HG03571 (cell line): ENCODE measurements at regions not wholly inside any gene's neighbourhood (a gene's known extent, or its start where the extent isn't known, plus 50 kb on each side); places are given as distances from the start of the nearest gene placed in this dataset.

Experiments used
- ATAC-seq: cut with Tn5 transposase; IDR thresholded peaks from one replicate; pipeline ENCODE4 v1.9.1; 2021; ENCODE audit not compliant: unreplicated experiment

DNA sequence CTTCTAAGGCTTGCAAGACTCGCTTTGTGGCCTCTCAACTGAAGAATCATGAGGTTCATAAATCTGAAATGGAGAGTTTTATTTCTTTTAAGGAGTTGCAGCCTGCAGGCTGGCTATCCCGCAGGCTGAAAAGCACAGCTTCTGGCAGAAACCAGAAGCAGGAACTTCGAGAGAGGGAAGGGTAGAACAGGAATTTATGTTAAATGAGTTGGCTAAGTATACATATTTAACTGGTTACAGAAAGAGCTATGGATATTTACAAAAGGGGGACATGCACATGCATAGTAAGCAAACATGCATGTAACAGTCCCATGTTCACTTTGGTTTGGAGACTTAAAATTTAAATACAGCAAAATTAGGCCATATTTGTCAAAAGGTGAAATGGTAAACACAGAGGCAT, 787.0 kb downstream of the TFAP2A start:
- no peak for ATAC-seq

DNA sequence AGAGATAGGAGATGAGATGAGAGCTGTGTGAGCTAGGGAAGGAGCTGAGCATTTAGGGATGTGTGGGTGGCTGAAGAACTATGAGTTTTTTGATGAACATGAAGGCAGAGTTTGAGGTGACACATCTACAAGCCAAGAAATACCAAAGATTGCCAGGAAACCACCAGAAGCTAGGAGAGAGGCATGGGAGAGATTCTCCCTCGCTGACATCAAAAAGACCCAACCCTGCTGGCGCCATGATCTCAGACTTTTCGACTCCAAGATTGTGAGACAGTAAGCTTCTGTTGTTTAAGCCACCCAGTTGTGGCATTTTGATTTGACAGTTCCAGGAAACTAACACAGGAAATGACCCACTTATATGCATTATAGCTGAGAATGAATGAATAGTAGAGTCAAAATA, 790.9 kb downstream of the TFAP2A start:
- ATAC-seq: no peak

DNA sequence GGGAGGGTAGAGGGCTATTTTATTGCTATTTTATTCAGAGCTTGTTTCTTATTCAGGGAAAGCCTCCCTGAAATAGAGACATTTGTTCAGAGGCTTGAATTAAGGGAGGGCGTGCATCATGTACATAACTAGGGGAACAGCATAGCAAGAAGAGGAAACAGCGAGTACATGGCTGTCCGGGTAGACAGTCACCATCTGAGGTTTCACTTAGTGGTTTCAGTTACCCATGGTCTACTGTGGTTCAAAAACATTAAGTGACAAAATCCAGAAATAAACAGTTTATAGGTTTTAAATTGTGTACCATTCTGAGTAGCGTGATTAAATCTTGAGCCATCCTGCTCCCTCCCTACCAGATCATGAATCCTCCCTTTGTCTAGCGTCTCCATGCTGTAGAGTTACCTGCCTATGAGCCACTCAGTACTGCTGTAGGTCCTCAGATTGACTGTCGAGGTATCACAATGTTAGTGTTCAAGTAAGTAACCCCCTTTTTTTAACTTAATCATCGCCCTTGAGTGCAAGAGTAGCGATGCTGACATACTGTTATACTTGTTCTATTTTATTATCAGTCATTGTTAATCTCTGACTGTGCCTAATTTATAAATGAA, 791.5 kb downstream of the TFAP2A start:
- no peak for ATAC-seq

DNA sequence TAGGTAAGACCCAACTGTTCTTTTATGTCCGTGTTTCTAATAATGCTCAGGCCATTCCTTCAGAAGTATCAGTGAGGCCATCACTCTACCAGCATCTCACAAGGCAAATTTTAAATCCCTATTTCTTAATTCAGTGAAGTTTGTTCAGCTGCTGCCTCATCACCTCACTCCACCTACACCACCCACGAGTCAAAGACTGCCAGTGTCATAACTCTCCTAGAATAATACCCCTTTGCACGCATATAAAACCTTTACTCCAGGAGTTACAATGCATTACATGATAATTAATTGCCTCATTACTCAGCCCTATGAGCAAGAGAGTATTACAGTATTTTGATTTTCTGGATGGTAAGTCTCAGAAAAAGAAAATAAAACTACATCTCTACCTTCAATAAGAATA, 793.6 kb downstream of the TFAP2A start:
- no peak for ATAC-seq

DNA sequence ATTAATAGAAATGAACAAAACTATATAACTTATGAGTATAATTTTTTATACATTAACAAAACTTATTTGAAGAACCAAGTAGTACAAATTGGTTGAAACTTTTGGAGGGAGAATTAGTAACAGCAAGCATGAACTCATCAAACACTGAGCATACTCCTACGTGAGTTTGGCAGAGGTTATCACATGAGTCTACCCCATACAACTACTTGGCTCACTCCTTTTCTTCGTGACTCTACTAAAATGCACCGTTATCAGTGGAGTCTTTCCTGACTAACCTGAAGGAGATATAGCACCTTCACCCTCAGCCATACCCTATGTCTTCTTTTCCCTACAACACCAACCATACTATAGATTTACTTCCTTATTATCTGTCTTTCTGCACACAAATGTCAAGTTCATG, 794.2 kb downstream of the TFAP2A start:
- no peak for ATAC-seq

DNA sequence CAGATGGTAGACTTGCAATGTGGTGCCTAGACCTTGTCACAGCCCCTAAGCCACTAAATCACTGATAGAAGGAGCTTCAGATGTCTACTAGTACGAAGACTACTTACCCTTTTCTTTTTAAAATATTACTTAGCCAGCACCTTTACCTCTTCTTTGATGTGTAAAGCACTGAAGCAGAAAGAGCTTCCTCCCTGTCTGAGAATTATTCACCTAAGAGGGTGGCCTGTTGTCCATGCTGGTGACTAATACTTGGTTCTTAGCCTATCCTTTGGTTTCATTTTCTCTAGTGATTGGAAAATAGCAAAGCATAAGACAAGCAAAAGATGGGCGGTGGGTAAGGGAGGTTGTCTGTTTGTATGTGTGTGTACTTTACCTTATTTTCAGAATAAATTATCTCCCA, 794.6 kb downstream of the TFAP2A start:
- ATAC-seq: no peak

DNA sequence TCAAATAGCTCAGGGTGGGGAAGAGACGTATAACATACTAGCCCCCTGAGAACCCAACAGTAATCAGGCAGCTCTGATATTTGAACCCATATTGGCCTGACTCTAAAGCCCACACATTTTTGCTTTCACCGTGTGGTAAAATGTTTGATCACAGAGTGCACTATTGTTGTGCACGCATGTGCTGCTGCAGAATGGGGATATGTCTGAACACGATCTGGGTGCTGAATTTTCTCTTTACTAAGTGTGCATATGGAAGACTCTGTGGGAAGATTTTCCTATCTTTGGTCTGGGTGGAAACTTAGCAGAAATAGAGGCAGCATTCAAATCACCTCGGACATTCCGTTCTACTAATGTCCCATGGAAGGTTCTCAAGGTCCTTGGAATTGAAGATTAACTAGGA, 800.1 kb downstream of the TFAP2A start:
- ATAC-seq: no peak

DNA sequence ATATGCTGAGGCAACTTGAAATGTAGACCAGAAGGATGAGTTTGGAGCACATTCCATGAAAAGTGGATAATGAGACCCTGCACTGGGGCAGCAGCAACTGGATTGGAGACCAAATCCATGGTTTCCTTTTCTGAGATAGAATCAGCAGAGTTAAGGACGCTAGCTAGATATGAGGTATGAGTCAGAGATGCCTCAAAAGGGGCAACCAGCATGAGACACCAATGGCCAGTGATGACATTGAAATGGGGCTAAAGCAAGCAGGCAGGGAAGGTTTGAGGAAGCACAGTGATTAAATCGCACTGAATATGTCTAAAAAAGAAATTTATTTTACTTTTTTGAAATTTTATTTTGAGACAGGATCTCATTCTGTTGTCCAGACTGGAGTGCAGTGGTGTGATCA, 802.4 kb downstream of the TFAP2A start:
- no peak for ATAC-seq

DNA sequence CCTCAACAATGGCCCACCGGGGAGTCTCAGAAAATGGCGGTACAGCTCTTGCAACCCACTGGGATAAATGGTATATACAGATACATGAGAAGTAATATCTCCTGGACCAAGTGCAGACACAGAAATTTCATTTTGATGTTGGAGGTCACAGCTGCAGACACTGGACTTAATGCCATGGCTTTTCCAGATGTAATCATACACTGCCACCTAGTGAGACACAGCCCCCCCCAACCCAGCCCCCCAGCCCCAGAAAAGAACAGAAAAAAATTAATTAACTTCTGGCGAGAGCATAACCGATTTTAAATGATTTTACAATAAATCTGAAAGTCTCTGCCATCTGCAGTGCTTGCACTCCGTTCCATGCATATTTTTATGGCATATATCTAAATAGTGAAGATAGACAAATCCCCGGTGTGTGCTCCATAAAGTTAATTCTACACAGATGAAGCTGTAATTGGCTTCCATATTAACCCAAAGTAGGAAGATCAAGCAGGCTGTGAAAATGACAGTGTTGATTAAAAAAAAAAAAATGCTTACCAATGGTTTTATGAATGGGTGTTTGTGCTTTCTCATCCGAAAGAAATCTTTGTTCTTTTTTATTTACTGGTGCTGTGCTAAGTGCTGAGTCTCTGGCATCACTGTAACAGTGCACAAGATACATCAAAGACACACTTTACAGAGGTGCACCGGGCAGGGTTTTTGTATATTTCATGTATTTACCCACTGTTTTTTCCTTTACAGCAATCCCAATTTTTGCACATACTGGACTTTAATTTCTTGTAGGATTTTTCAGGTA, 804.1 kb downstream of the TFAP2A start:
- no peak for ATAC-seq

DNA sequence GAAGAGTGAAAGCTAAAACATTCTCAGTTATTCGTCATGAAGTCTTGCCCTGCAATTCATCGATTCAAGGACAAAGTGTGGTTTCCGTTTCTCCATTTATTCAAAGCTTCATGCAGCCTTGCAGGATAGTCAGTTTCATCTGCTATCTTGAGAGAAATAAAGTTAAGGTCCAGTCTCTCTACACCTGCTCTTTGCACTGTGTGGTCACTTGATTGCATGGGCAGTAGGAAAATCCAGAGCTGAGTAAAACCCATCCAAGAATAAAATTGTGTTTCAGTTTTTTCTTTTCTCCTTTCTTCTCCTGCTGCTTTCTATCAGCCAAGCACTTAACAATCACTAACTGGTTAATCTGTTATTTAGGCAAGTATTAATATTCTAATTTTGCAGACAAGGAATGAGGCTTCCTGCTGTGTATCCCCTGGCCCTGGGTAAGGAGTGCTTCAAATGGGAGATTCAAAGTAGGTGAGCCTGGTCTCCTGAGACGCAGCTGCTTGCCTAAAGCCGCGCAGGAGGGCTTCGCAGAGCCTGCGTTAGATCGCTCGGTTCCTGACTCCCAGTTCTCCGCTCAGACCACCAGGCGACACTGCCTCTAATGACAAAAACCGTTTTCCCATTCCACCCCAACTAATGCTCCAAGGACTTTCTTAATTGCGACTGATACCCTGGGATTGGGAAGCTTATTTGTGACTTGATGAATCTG, 808.3 kb downstream of the TFAP2A start:
- ATAC-seq: no peak

DNA sequence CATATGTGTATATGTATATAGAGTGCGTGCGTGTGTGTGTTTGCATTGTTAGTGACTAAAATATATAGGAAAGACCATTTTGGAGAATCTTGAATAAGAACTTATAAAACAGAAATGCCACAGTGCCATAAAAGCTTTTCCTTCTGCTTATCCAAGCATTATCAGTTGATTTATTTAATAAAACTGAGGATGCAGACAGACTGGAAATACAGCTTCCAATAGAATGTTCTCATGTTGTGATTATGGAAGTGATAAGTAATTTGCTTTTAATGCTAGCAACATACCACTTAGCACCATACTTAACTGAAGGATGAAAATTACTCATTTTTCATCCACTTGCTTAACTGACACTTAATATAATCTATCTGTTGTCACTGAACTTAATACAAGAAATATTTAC, 820.1 kb downstream of the TFAP2A start:
- no peak for ATAC-seq

DNA sequence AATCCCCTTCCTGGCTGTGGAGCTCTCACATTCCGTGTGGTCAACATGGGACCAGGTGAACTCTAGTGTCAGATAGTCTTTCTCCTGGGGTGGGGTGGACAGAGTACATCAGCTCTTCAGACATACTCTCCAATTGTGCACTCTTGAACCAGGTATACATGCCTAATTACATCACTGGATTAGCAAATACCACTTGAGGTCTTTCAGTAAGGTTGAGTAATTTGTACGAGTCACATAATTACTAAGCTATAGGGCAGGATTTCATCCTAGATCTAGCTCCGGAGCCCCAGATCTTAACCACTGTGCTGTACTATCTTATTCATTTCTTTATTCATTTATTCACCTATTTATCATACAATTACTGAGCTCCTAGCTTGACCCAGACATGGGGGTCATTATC, 821.3 kb downstream of the TFAP2A start:
- ATAC-seq: no peak

DNA sequence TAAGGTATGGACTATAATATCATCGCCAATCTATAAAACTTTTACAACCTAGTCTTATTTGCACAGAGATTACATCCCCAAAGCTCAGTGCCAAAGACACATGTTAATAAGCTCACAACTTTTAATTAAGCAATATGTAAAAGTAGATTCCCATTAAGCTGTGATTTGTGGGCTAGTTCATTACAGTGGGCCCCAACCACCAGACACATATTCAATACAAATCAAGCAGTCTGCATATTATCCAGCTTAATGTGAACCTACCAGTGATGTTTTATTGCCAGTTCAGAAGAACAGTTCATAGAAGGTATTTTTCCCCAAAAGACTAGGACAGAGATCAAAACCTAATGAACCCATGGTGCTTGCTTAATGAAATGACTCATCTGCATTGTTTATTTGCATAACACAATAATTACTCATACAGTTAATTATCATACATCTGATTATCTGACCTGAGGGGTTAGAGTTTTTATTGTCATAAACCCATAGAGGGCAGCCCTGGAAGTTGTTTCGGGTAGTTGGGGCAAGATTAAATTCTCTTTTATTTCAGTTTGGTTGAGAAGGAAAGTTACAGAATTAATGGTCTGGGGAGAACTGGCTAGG, 831.0 kb downstream of the TFAP2A start:
- ATAC-seq: no peak

DNA sequence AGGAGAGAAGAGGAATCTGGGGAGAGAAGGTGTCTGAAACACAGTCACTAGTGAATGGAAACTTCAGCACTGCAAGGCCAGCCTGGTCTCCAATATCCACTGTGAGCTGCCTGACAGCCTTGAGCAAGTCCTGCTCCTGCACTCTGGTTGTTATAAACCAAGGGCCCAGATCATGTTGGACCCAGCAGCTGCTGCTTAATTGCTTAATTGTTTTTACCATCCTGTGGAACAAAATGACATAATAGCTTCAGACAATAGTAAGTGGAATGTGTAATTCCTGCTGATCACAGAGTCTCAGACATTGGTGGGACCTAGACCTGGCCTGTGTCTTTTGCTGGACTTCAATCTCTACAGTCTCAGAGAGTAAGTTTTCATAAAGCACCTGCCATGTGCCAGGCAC, 833.7 kb downstream of the TFAP2A start:
- no peak for ATAC-seq

DNA sequence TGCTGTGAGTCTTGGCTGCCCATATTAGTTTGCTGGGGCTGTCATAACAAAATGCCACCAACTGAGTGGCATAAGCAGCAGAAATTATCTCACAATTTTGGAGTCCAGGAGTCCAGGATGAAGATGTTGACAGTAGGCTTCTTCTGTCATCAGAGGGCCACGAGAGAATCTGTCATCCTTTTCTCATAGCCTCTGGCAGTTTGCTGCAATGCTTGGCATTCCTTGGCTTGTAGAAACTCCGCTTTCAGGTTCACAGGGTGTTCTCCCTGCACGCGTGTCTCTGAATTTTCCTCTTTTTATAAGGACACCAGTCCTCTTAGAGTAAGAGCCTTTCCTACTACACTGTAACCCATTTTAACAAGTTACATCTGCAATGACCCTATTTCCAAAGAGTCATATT, 838.4 kb downstream of the TFAP2A start:
- no peak for ATAC-seq

DNA sequence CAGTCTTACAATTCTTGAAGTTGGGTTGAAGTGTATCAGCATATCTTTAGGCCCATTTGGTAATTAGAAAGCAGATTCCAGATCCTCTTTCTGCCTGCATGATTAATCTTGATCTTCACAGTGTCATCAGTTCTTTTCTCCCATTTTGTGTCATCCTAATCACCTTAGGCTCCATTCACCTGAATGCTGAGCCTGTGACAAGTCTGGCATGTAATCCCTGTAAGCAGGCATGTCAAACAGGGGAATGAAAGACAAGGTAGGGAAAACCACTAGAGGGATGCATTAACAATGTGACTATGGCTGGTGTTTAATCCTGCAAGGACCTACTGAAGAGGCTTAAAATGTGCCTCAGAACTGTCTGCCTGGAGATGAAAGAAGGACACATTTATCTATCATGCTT, 848.8 kb downstream of the TFAP2A start:
- ATAC-seq: no peak

DNA sequence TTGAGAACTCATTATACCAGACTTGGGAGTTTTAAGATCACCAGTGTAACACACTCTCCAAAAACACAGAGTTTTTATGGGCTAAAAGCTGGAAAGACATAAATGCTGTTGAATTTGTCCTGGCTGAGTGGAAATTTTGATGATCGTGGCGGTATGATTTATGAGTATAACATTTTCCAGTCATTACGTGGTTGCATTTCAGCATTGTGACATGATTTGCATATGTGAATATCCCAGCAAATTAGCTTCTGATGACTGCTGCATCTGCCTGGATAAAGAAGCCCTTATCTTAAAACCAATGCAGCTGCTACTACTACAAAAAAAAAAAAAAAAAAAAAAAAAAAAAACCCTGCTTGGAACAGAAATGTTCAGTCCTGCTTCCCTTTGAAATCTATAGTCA, 850.9 kb downstream of the TFAP2A start:
- ATAC-seq: no peak

DNA sequence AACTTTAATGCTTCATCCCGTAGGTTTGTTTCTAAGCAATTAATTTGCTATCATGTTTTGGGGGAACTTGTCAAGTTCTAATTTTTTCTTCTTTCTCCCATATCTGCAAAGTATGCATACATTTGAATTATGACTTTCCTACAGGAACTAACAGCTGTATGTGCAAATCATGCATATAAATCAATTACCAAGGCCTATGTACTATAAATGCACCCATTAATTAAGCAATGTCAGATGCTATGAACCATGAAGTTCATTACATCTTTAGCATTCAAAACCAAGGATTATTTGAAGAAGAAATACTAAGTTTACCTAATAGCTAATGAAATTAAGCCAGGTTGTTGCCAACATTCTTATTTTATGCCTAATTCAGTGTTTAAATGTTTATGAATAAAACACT, 851.3 kb downstream of the TFAP2A start:
- ATAC-seq: no peak

DNA sequence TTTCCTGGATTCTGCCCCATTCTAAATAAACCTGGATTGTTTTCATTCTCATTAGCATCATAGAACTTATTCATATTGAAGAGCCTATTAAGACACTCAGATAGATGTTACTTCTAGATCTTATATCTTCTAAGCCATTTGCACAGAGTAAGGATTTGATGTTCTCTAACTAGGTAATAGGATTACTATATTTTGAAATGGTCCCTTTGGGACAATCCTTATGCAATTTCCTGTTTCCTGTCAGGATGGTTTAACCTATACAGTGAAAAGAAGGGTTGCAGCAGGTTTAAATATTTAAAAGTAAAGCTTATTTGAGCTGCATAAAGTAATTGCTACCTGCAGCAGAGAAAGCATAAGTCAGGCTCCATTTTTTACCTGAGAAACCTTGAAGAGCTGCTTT, 860.1 kb downstream of the TFAP2A start:
- no peak for ATAC-seq

DNA sequence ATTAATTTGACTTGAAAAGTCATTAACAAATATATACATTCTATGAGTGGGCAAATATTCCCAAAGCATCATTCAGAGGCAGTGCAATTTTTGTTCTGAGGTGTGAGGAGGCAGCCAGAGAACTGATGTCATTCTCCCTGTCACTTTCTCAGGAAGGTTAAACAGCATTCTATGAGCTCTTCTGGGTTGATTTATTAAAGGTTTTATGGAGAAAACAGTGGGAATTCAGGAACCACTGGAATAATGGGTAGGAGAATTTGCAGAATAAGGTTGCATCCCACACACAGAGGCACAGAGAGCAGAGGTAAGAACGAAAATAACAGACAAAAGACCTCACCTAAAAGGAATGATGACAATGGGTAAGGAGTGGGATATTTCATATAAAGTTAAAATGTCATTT, 860.6 kb downstream of the TFAP2A start:
- ATAC-seq: no peak

DNA sequence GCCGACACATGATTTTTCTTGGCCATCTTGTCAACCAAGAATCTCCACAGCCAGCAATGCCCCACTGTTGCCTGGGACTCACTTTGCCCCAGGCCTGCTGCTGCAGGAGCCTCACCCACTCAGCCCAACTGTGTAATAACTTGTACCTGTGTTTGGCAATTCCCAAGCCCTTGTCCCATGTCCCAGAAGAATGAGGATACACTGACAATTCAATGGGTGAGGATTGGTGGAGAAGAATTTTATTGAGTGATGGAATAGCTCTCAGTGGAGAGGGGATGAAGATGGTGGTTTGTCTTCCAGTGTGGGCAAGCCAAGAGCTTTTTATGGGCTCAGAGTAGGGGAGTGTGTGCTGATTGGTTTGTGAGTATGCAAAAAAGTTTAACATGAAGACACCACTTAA, 861.9 kb downstream of the TFAP2A start:
- no peak for ATAC-seq

DNA sequence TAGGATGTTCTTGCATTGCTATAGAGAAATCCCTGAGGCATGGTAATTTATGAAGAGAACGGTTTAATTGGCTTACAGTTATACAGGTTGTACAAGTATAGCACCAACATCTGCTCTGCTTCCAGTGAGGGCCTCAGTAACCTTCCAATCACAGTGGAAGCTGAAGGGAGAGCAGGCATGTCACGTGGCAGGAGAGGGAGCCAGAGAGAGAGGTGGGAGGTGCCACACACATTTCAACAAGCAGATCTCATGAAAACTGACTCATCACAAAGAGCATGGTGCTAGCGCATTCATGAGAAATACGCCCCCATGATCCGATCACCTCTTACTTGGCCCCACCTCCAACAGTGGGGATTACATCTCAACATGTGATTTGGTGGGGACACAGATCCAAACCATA, 871.2 kb downstream of the TFAP2A start:
- ATAC-seq: no peak
